ENCODE measurements at regions not wholly inside any gene's neighbourhood (a gene's known extent, or its start where the extent isn't known, plus 50 kb on each side); places are given as distances from the start of the nearest gene placed in this dataset.

DNA sequence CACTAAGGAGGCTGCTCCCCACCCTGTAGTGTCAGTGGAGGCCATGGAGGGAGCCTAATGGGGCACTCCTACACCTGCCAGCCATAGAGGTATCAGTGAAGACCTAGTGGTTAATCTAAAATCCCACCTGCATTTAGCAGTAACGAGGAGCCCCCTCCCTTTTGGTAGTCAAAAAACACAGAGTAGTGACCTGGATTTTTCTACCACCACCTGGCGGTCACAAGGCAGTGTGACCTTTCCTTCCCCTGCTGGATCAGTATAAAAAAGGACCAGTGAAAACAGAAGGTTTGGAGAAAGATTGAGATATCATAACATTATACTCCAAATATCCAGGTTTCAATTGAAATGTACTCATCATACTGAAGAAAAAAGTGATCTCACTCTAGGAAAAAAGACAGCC, 241.2 kb downstream of the PYDC2 start:
- no TSS peak for BruUV-seq (replicated peaks)
- ATAC-seq (no peak), DNase-seq (ENCODE audit: low read depth, low spot score) (no peak)
- TF ChIP-seq, protein P1, sequence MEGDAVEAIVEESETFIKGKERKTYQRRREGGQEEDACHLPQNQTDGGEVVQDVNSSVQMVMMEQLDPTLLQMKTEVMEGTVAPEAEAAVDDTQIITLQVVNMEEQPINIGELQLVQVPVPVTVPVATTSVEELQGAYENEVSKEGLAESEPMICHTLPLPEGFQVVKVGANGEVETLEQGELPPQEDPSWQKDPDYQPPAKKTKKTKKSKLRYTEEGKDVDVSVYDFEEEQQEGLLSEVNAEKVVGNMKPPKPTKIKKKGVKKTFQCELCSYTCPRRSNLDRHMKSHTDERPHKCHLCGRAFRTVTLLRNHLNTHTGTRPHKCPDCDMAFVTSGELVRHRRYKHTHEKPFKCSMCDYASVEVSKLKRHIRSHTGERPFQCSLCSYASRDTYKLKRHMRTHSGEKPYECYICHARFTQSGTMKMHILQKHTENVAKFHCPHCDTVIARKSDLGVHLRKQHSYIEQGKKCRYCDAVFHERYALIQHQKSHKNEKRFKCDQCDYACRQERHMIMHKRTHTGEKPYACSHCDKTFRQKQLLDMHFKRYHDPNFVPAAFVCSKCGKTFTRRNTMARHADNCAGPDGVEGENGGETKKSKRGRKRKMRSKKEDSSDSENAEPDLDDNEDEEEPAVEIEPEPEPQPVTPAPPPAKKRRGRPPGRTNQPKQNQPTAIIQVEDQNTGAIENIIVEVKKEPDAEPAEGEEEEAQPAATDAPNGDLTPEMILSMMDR (IDR thresholded peaks at IDR 0.05): no peak
- TF ChIP-seq, protein P2, sequence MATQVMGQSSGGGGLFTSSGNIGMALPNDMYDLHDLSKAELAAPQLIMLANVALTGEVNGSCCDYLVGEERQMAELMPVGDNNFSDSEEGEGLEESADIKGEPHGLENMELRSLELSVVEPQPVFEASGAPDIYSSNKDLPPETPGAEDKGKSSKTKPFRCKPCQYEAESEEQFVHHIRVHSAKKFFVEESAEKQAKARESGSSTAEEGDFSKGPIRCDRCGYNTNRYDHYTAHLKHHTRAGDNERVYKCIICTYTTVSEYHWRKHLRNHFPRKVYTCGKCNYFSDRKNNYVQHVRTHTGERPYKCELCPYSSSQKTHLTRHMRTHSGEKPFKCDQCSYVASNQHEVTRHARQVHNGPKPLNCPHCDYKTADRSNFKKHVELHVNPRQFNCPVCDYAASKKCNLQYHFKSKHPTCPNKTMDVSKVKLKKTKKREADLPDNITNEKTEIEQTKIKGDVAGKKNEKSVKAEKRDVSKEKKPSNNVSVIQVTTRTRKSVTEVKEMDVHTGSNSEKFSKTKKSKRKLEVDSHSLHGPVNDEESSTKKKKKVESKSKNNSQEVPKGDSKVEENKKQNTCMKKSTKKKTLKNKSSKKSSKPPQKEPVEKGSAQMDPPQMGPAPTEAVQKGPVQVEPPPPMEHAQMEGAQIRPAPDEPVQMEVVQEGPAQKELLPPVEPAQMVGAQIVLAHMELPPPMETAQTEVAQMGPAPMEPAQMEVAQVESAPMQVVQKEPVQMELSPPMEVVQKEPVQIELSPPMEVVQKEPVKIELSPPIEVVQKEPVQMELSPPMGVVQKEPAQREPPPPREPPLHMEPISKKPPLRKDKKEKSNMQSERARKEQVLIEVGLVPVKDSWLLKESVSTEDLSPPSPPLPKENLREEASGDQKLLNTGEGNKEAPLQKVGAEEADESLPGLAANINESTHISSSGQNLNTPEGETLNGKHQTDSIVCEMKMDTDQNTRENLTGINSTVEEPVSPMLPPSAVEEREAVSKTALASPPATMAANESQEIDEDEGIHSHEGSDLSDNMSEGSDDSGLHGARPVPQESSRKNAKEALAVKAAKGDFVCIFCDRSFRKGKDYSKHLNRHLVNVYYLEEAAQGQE (IDR thresholded peaks at IDR 0.05; ENCODE audit: insufficient read depth in 1 of 2, low read depth in 2 of 2, low read length in 1 of 2): no peak
- TF ChIP-seq POLR2AphosphoS5 (IDR thresholded peaks at IDR 0.05; ENCODE audit: low read depth, low read length): no peak
- no peak for TF ChIP-seq TCF7L2 (IDR thresholded peaks at IDR 0.05; ENCODE audit: low read depth, low read length)
- no peak for TF ChIP-seq SIN3A (IDR thresholded peaks at IDR 0.05; ENCODE audit: borderline replicate concordance, insufficient read depth, low read depth, low read length)
- no peak overlapping the region for H3K27ac ChIP-seq (ENCODE audit: low read length)
- intact Hi-C loops (cut with micrococcal nuclease; ENCODE audit: unreplicated experiment): no loop called here
- no peaks in the 10 kb centered on the region for H3K36me3 ChIP-seq (ENCODE audit: control insufficient read depth, insufficient read depth, low read length)
- ChIA-PET POLR2A (no interaction called here), CTCF (no interaction called here)
- H3K4me1 ChIP-seq (ENCODE audit: control insufficient read depth, insufficient read depth, low read length): no peaks in the 10 kb centered on the region
- H3K4me3 ChIP-seq (ENCODE audit: low read depth in 2 of 2, low read length in 2 of 2): no peak overlapping the region
- in situ Hi-C loops (cut with HindIII; ENCODE audit: low pct_unique_long_range_greater_than_20kb, low sequenced_read_pairs): no loop called here
- H3K9me3 ChIP-seq (ENCODE audit: control insufficient read depth, insufficient read depth, low read depth, low read length): no peaks in the 10 kb centered on the region
- H3K27me3 ChIP-seq (ENCODE audit: control insufficient read depth, insufficient read depth, low read length): no peaks in the 10 kb centered on the region

DNA sequence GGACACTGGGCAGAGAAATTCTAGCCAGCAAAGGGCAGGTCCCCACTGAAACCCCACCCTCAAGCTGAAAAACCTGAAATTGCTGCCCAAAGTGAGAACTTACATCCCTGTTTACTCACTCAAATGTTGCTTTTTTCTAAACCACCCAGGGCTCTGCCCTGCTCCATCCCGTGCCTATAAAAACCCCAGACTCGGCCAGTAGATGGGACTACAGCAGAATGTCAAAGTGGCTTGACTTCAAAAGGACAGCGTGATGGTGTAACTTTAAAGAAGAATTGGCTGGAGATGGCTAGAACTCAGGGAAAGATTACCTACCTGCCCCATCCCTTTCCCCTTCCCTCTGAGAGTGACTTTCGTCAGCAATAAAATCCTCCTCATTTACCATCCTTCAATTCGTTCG, 246.9 kb downstream of the PYDC2 start:
- TF ChIP-seq TCF7L2 (IDR thresholded peaks at IDR 0.05; ENCODE audit: low read depth, low read length): no peak
- TF ChIP-seq, protein P2 (IDR thresholded peaks at IDR 0.05; ENCODE audit: insufficient read depth in 1 of 2, low read depth in 2 of 2, low read length in 1 of 2): no peak
- TF ChIP-seq, protein P1 (IDR thresholded peaks at IDR 0.05): no peak
- TF ChIP-seq SIN3A (IDR thresholded peaks at IDR 0.05; ENCODE audit: borderline replicate concordance, insufficient read depth, low read depth, low read length): no peak
- ChIA-PET CTCF (no interaction called here), POLR2A (interaction anchor here (0.6 kb wide), 1 partner anchor 29 kb away, joined by 3 read pairs; no protein-coding TSS in a partner anchor)
- no peaks in the 10 kb centered on the region for H3K4me1 ChIP-seq (ENCODE audit: control insufficient read depth, insufficient read depth, low read length)
- intact Hi-C loops (cut with micrococcal nuclease; ENCODE audit: unreplicated experiment) (no loop called here), in situ Hi-C loops (cut with HindIII; ENCODE audit: low pct_unique_long_range_greater_than_20kb, low sequenced_read_pairs) (no loop called here)
- DNase-seq (ENCODE audit: low read depth, low spot score) (no peak), ATAC-seq (no peak)
- no peak overlapping the region for H3K4me3 ChIP-seq (ENCODE audit: low read depth in 2 of 2, low read length in 2 of 2)
- BruUV-seq (replicated peaks): no TSS peak
- H3K9me3 ChIP-seq (ENCODE audit: control insufficient read depth, insufficient read depth, low read depth, low read length): peaks cover 7% of the 10 kb centered on the region; the same call in 1 of the 2 replicates
- no peaks in the 10 kb centered on the region for H3K36me3 ChIP-seq (ENCODE audit: control insufficient read depth, insufficient read depth, low read length)
- no peaks in the 10 kb centered on the region for H3K27me3 ChIP-seq (ENCODE audit: control insufficient read depth, insufficient read depth, low read length)
- no peak overlapping the region for H3K27ac ChIP-seq (ENCODE audit: low read length)

Measured in Panc1 (cell line).